ENCODE measurements at regions not wholly inside any gene's neighbourhood (a gene's known extent, or its start where the extent isn't known, plus 50 kb on each side); places are given as distances from the start of the nearest gene placed in this dataset.

DNA sequence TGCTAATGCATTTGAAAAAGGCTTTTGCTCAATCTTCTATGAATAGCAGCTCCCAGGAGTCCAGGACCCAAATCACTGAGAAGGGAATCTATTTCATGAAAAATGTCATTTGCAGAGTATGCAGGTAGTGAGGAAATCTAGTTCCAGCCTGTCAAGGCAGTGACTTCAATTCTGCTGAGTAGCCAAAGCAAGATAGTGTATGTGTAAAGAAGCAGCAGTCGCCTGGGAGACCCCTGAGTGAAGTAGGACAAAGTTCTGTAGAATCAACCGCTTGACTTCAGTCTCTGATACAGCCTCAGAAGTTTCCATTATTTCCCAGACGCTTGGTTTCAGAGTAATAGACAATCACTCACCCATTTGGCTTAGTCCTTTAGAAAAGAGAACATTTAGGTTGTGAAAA lies 435.6 kb upstream of the LRFN5 start:
- no peak overlapping the region for H3K27ac ChIP-seq
- TF ChIP-seq, protein P1, sequence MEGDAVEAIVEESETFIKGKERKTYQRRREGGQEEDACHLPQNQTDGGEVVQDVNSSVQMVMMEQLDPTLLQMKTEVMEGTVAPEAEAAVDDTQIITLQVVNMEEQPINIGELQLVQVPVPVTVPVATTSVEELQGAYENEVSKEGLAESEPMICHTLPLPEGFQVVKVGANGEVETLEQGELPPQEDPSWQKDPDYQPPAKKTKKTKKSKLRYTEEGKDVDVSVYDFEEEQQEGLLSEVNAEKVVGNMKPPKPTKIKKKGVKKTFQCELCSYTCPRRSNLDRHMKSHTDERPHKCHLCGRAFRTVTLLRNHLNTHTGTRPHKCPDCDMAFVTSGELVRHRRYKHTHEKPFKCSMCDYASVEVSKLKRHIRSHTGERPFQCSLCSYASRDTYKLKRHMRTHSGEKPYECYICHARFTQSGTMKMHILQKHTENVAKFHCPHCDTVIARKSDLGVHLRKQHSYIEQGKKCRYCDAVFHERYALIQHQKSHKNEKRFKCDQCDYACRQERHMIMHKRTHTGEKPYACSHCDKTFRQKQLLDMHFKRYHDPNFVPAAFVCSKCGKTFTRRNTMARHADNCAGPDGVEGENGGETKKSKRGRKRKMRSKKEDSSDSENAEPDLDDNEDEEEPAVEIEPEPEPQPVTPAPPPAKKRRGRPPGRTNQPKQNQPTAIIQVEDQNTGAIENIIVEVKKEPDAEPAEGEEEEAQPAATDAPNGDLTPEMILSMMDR (conservative IDR thresholded peaks at IDR 0.05), result no peak

DNA sequence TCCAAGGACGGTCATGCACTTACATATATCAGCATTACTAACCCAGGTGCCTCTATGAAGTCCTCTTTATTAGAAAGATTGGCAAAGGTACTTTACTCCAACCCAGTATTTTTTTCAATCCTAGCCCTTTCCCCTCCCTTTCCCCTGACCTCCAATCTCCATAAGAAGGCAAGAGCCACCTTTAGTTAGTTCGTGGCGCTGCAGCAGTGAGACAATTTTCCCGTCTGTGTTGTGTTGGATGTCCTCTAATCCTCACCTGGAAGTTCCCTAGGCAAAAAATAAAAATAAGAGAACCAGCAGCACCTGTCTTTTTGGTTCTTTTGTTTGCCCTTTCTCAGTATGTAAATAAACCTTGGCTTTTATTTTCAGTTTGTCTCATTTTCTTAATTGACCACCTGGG lies 439.6 kb upstream of the LRFN5 start:
- TF ChIP-seq, protein P1 (conservative IDR thresholded peaks at IDR 0.05), result no peak
- H3K27ac ChIP-seq, result no peak overlapping the region

DNA sequence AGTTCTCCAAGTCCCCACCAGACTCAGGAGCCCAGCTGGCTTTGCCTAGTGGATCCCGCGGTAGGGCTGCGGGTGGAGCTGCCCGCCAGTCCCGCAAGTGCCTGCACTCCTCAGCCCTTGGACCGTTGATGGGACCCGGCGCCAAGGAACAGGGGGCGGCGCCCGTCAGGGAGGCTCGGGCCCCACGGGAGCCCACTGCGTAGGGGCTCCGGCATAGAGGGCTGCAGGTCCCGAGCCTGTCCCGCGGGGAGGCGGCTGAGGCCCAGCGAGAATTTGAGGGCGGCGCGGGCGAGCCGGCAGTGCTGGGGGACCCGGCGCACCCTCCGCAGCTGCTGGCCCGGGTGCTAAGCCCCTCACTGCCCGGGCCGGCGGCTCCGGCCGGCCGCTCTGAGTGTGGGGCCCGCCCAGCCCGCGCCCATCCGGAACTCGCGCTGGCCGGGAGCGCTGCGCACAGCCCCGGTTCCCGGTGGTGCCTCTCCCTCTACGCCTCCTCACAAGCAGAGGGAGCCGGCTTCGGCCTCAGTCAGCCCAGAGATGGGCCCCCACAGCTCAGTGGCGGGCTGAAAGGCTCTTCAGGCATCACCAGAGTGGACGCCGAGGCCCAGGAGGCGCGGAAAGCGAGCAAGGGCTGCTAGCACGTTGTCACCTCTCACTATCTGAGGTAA lies 452.4 kb upstream of the LRFN5 start:
- TF ChIP-seq, protein P1 (conservative IDR thresholded peaks at IDR 0.05), result no peak

DNA sequence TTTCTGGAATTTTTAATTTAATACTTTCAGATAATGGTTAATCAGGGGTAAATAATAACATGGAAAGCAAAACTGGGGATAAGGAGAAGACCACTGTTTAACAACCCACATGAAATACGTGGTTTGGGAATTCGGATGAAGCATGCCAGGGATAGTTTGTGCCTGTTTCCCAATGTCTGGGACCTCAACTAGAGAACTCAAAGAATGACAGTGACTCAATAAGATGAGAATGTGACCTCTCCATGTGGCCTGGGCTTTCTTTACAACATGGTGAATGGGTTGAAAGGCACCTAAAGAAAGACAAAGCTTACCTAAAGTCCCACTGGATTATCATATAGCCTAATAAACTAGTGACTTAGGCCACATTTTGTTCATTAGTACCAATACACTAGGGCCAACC lies 460.3 kb upstream of the LRFN5 start:
- TF ChIP-seq, protein P1 (conservative IDR thresholded peaks at IDR 0.05), result no peak
- no peak overlapping the region for H3K27ac ChIP-seq

More for the DNA sequence above, 452.4 kb upstream of the LRFN5 start:
- no peak overlapping the region for H3K27ac ChIP-seq

DNA sequence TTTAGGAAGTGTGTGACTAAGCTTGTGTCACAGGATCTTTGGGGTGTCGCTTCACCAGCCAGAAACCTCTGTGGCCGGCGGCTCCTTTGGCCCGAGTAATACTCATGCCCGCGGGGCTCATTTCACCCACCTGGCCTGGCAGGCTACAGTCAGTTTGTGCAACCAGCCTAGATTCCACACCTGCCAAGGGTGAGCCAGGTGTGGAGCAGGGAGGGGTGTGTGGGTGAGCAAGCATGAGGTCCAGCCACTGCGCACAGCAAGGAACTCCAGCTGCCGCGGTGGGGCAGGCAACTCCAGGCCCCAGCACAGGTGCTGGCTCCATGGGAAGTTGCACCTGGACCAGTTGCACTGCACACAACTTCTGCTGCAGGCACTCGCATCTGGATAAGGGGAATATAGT lies 462.3 kb upstream of the LRFN5 start:
- TF ChIP-seq, protein P1 (conservative IDR thresholded peaks at IDR 0.05), result no peak

DNA sequence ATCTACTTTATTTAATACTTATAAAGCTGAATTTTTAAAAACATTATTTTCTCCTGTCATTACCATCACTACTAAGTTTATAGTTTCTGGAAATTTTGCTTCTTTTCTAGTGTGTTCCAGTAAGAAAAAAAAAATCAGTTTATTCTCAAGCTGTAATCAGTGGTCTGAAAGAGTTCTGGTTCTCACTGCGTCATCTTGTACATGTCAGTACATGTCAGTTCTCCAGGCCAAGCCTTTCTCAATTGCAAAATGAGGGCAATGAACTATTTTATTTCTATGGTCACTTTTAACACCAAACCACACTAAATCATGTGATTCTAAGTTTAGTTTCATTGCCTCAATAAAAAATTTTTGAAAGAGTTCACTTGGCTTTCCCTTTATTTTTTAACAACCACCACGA lies 468.9 kb upstream of the LRFN5 start:
- TF ChIP-seq, protein P1 (conservative IDR thresholded peaks at IDR 0.05), result no peak
- no peak overlapping the region for H3K27ac ChIP-seq

More for the DNA sequence above, 462.3 kb upstream of the LRFN5 start:
- H3K27ac ChIP-seq, result no peak overlapping the region

DNA sequence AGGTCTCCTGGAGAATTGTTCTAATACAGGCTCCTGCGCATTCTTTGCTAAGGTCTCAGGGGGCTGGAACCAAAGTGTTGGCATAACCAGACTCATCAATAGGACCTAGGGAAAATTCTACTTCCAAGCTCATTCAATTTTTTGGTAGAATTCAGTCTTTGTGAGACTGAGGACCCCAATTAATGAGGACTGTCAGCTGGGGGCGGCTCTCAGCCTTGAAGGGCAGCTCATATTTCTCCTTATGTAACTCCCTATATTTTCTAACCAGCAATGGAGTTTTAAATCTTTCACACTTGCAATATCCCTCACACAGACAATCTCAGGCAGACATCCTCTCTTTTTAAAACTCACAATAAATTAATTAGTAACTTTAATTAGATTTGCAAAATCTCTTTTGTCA lies 476.4 kb upstream of the LRFN5 start:
- TF ChIP-seq, protein P1 (conservative IDR thresholded peaks at IDR 0.05), result no peak

More for the DNA sequence above, 476.4 kb upstream of the LRFN5 start:
- no peak overlapping the region for H3K27ac ChIP-seq

All from VCaP (cell line).